Body of pancreas (tissue), 4 donors: ENCODE measurements at regions not wholly inside any gene's neighbourhood (a gene's known extent, or its start where the extent isn't known, plus 50 kb on each side); places are given as distances from the start of the nearest gene placed in this dataset.

Source experiments
- ATAC-seq: fragments of 150-250 bp; one replicate; pipeline ENCODE4 v1.9.1; 2016
- DNase-seq, 4 donors: peaks; one replicate each; pipeline ENCODE4 v3.0.0-alpha.2; 2019
- H3K27ac ChIP-seq, 4 donors: fragments of 200-600 bp; sonication (generic); 1 replicate in 3 of 4; 2 replicates in 1 of 4; pipeline versions ENCODE4 v1.5.1 to v1.6.1; 2016 to 2019; ENCODE audit warnings: mild to moderate bottlenecking in 1 of 4, mixed read lengths in 1 of 4, moderate library complexity in 1 of 4
- H3K27me3 ChIP-seq, 2 donors: fragments of 200-600 bp; sonication (generic); one replicate each; pipeline ENCODE4 v1.6.0; 2016; ENCODE audit warnings: mild to moderate bottlenecking in 1 of 2
- H3K36me3 ChIP-seq, 2 donors: fragments of 200-600 bp; sonication (generic); replicated peaks in 1 of 2; 2 replicates each; pipeline ENCODE4 v1.5.1; 2016; ENCODE audit warnings: low read depth in 2 of 2; ENCODE audit not compliant: insufficient read depth in 1 of 2
- H3K4me1 ChIP-seq: fragments of 200-600 bp; sonication (generic); one replicate; pipeline ENCODE4 v1.6.0; 2016
- H3K4me3 ChIP-seq, 2 donors: fragments of 200-600 bp; sonication (generic); 1 replicate in 1 of 2; 2 replicates in 1 of 2; pipeline ENCODE4 v1.5.1; 2016 to 2019
- H3K9me3 ChIP-seq, 3 donors: fragments of 200-600 bp; sonication (generic); 1 replicate in 2 of 3; 2 replicates in 1 of 3; pipeline ENCODE4 v1.5.1; 2016
- CTCF ChIP-seq, 7 experiments: fragments of 450-650 bp in 4 of 7; fragments of 200-600 bp in 3 of 7; sonication (generic) in 3 of 7; IDR thresholded peaks; one replicate each; pipeline ENCODE4 v1.5.1; 2016 to 2019; ENCODE audit warnings: antibody characterized with exemption in 7 of 7
- POLR2A ChIP-seq, 3 donors: fragments of 450-650 bp; IDR thresholded peaks; one replicate each; pipeline ENCODE4 v1.6.1; 2016; ENCODE audit warnings: antibody characterized with exemption in 3 of 3, mild to moderate bottlenecking in 2 of 3
- WGBS, 2 donors: methylation state at CpG; one replicate each; pipeline ENCODE4 v1.1.5; 2017; 5-methylcytosine and 5-hydroxymethylcytosine counted together
- intact Hi-C: fragments of 100-400 bp; cut with DNase I; formaldehyde crosslinking; loops from one replicate; pipeline ENCODE4 v1.15.1; 2023

- Histone ChIP-seq H3K27ac (no peak overlapping the region), H3K4me3 (no peak overlapping the region), H3K9me3 (no peaks in the 10 kb centered on the region), H3K27me3 (no peaks in the 10 kb centered on the region), H3K36me3 (no peaks in the 10 kb centered on the region), H3K4me1 (peaks cover 15% of the 10 kb centered on the region)
- intact Hi-C loops, result loop anchor here (10.0 kb wide), 1 partner anchor 55 kb away; the partner anchor contains the start of gene CLDN10
- DNase-seq (no peak), ATAC-seq (no peak)
- 85 to 92% methylated on average over 6 of the region's 6 CpGs for WGBS, 2 donors
- TF ChIP-seq CTCF (IDR thresholded peaks at IDR 0.05) (no peak), POLR2A (IDR thresholded peaks at IDR 0.05) (no peak)
Observed at GRCh38 chr13:95499811-95500712, 52.5 kb upstream of the CLDN10 start.

GRCh38 chr13:95502216-95502615 is 50.3 kb upstream of the CLDN10 start:
- Histone ChIP-seq H3K36me3 (no peaks in the 10 kb centered on the region), H3K27ac (no peak overlapping the region), H3K9me3 (no peaks in the 10 kb centered on the region), H3K27me3 (no peaks in the 10 kb centered on the region), H3K4me3 (no peak overlapping the region), H3K4me1 (peaks cover 22% of the 10 kb centered on the region)
- DNase-seq (no peak), ATAC-seq (no peak)
- WGBS, 2 donors, result 83 to 93% methylated on average over 2 of the region's 2 CpGs
- TF ChIP-seq CTCF (IDR thresholded peaks at IDR 0.05) (no peak), POLR2A (IDR thresholded peaks at IDR 0.05) (no peak)
- intact Hi-C loops, result no loop called here
